DMS153 (cell line): ENCODE measurements at regions not wholly inside any gene's neighbourhood (a gene's known extent, or its start where the extent isn't known, plus 50 kb on each side); places are given as distances from the start of the nearest gene placed in this dataset.

Source experiments
- DNase-seq: peaks from one replicate; lab custom pipeline; 2025; lab: John Stamatoyannopoulos, UW

GRCh38 chr10:4196771-4197390, 411.9 kb upstream of the KLF6 start:
- DNase-seq = no peak

- DNase-seq = no peak
Measured at GRCh38 chr10:4196183-4196582, 411.2 kb upstream of the KLF6 start.

- DNase-seq = no peak
Measured at GRCh38 chr10:4195213-4195612, 410.2 kb upstream of the KLF6 start.

- DNase-seq = no peak
Measured at GRCh38 chr10:4194231-4194630, 409.2 kb upstream of the KLF6 start.

GRCh38 chr10:4191894-4192293, 406.9 kb upstream of the KLF6 start:
- DNase-seq = no peak

GRCh38 chr10:4191354-4191753, 406.3 kb upstream of the KLF6 start:
- DNase-seq = no peak

GRCh38 chr10:4190876-4191275, 405.9 kb upstream of the KLF6 start:
- no peak for DNase-seq

- no peak for DNase-seq
Measured at GRCh38 chr10:4189281-4189680, 404.3 kb upstream of the KLF6 start.

GRCh38 chr10:4188406-4188805, 403.4 kb upstream of the KLF6 start:
- no peak for DNase-seq

- no peak for DNase-seq
Measured at GRCh38 chr10:4186849-4187540, 402.0 kb upstream of the KLF6 start.

GRCh38 chr10:4183761-4184261, 398.8 kb upstream of the KLF6 start:
- DNase-seq = no peak

- DNase-seq = no peak
Measured at GRCh38 chr10:4181621-4182049, 396.6 kb upstream of the KLF6 start.

- no peak for DNase-seq
Measured at GRCh38 chr10:4181081-4181480, 396.1 kb upstream of the KLF6 start.

- DNase-seq = no peak
Measured at GRCh38 chr10:4177791-4178190, 392.8 kb upstream of the KLF6 start.

GRCh38 chr10:4176500-4177281, 391.7 kb upstream of the KLF6 start:
- DNase-seq = no peak

- DNase-seq = no peak
Measured at GRCh38 chr10:4174197-4174596, 389.2 kb upstream of the KLF6 start.

- no peak for DNase-seq
Measured at GRCh38 chr10:4170633-4171314, 385.8 kb upstream of the KLF6 start.

- no peak for DNase-seq
Measured at GRCh38 chr10:4170181-4170580, 385.2 kb upstream of the KLF6 start.

GRCh38 chr10:4169448-4169847, 384.4 kb upstream of the KLF6 start:
- no peak for DNase-seq

- no peak for DNase-seq
Measured at GRCh38 chr10:4167216-4167615, 382.2 kb upstream of the KLF6 start.

GRCh38 chr10:4162571-4163286, 377.7 kb upstream of the KLF6 start:
- DNase-seq = no peak

GRCh38 chr10:4159173-4159572, 374.2 kb upstream of the KLF6 start:
- DNase-seq = no peak
